ENCODE measurements at regions not wholly inside any gene's neighbourhood (a gene's known extent, or its start where the extent isn't known, plus 50 kb on each side); places are given as distances from the start of the nearest gene placed in this dataset.
A peak's percentile ranks its signal among the peaks of the same experiment; 100 is the strongest.

GRCh38 chr12:123034022-123034541 lies 53.6 kb downstream of the ARL6IP4 start:
- DNase-seq: peak; percentile 37
- Mint-ChIP-seq H3K4me1 (ENCODE audit: low read depth) (peaks cover 25% of the 10 kb centered on the region), H3K4me3 (peak overlapping the region; percentile 17), H3K36me3 (ENCODE audit: low read depth) (peaks cover 5% of the 10 kb centered on the region), H3K27me3 (ENCODE audit: low read depth) (no peaks in the 10 kb centered on the region), H3K9me3 (no peaks in the 10 kb centered on the region), H3K27ac (peak overlapping the region; percentile 74)
- intact Hi-C loops (cut with micrococcal nuclease): no loop called here
- CTCF ChIA-PET: interaction anchor here (3.1 kb wide), 1 partner anchor 9 kb away, joined by 13 read pairs; no protein-coding TSS in a partner anchor

GRCh38 chr12:123033392-123034021 lies 53.0 kb downstream of the ARL6IP4 start:
- CTCF ChIA-PET: interaction anchor here (3.1 kb wide), 1 partner anchor 9 kb away, joined by 13 read pairs; no protein-coding TSS in a partner anchor
- DNase-seq: no peak
- Mint-ChIP-seq H3K4me3 (peak overlapping the region; percentile 17), H3K9me3 (no peaks in the 10 kb centered on the region), H3K36me3 (ENCODE audit: low read depth) (peaks cover 5% of the 10 kb centered on the region), H3K27me3 (ENCODE audit: low read depth) (no peaks in the 10 kb centered on the region), H3K27ac (peak overlapping the region; percentile 74), H3K4me1 (ENCODE audit: low read depth) (peaks cover 29% of the 10 kb centered on the region)
- intact Hi-C loops (cut with micrococcal nuclease): no loop called here

- CTCF ChIA-PET: interaction anchor here (0.6 to 3.1 kb wide), 2 partner anchors 10 to 147 kb away, joined by 3 to 13 read pairs; no protein-coding TSS in a partner anchor
- peaks cover 5% of the 10 kb centered on the region for H3K36me3 Mint-ChIP-seq (ENCODE audit: low read depth)
- no peak for DNase-seq
- H3K4me3 Mint-ChIP-seq: no peak overlapping the region
- peaks cover 34% of the 10 kb centered on the region for H3K4me1 Mint-ChIP-seq (ENCODE audit: low read depth)
- intact Hi-C loops (cut with micrococcal nuclease): no loop called here
- H3K27ac Mint-ChIP-seq: no peak overlapping the region
- H3K27me3 Mint-ChIP-seq (ENCODE audit: low read depth): no peaks in the 10 kb centered on the region
- no peaks in the 10 kb centered on the region for H3K9me3 Mint-ChIP-seq
Observed at GRCh38 chr12:123032736-123033391, 52.4 kb downstream of the ARL6IP4 start.
